MM.1S (cell line): ENCODE measurements at regions not wholly inside any gene's neighbourhood (a gene's known extent, or its start where the extent isn't known, plus 50 kb on each side); places are given as distances from the start of the nearest gene placed in this dataset.

ENCODE experiments used
- DNase-seq: peaks from one replicate; pipeline ENCODE4 v3.0.0-alpha.2; 2015
- H2AFZ ChIP-seq: fragments of 300-600 bp; sonication (generic); 2 replicates; pipeline ENCODE4 v1.6.0; 2016; ENCODE audit warnings: antibody characterized with exemption, low read length
- H3F3A ChIP-seq: fragments of 300-600 bp; sonication (generic); 2 replicates; pipeline ENCODE4 v1.6.1; 2016; ENCODE audit warnings: mild to moderate bottlenecking, antibody characterized with exemption, low read length, moderate library complexity, mixed read lengths; ENCODE audit not compliant: insufficient read depth
- H3K27ac ChIP-seq: fragments of 300-600 bp; sonication (generic); 2 replicates; pipeline ENCODE4 v1.5.1; 2016; ENCODE audit warnings: mild to moderate bottlenecking, low read length
- H3K27me3 ChIP-seq: fragments of 300-600 bp; sonication (generic); replicated peaks from 2 replicates; pipeline ENCODE4 v1.6.0; 2016; ENCODE audit warnings: low read length; ENCODE audit not compliant: insufficient read depth
- H3K36me3 ChIP-seq: fragments of 300-600 bp; sonication (generic); replicated peaks from 2 replicates; pipeline ENCODE4 v1.6.1; 2016; ENCODE audit warnings: mild to moderate bottlenecking, low read length, mixed read lengths; ENCODE audit not compliant: insufficient read depth
- H3K4me1 ChIP-seq: fragments of 300-600 bp; sonication (generic); 2 replicates; pipeline ENCODE4 v1.6.1; 2016; ENCODE audit warnings: low read length, mixed read lengths
- H3K4me2 ChIP-seq: fragments of 300-600 bp; sonication (generic); 2 replicates; pipeline ENCODE4 v1.6.0; 2016; ENCODE audit warnings: low read depth, low read length
- H3K4me3 ChIP-seq: fragments of 300-600 bp; sonication (generic); 2 replicates; pipeline ENCODE4 v1.5.1; 2016; ENCODE audit warnings: low read length, mixed read lengths
- H3K79me2 ChIP-seq: fragments of 300-600 bp; sonication (generic); 2 replicates; pipeline ENCODE4 v1.6.1; 2016; ENCODE audit warnings: mixed run types, low read length, mixed read lengths
- H3K9ac ChIP-seq: fragments of 300-600 bp; sonication (generic); 2 replicates; pipeline ENCODE4 v1.6.1; 2016; ENCODE audit warnings: low read length, mixed read lengths
- H3K9me2 ChIP-seq: fragments of 300-600 bp; sonication (generic); replicated peaks from 2 replicates; pipeline ENCODE4 v1.6.1; 2016; ENCODE audit warnings: mild to moderate bottlenecking, low read length, mixed read lengths; ENCODE audit not compliant: insufficient read depth
- H3K9me3 ChIP-seq: fragments of 300-600 bp; sonication (generic); replicated peaks from 2 replicates; pipeline ENCODE4 v1.6.1; 2016; ENCODE audit warnings: mild to moderate bottlenecking, low read length, mixed read lengths; ENCODE audit not compliant: insufficient read depth
- H4K20me1 ChIP-seq: fragments of 300-600 bp; sonication (generic); 2 replicates; pipeline ENCODE4 v1.6.1; 2016; ENCODE audit warnings: mild to moderate bottlenecking, low read length, moderate library complexity, mixed read lengths; ENCODE audit not compliant: insufficient read depth
- EZH2 ChIP-seq: fragments of 300-600 bp; sonication (generic); optimal IDR thresholded peaks from 2 replicates; pipeline ENCODE3; 2017; ENCODE audit warnings: low read depth, mild to moderate bottlenecking, antibody characterized with exemption, low read length, mixed read lengths
- EZH2phosphoT487 ChIP-seq: fragments of 300-600 bp; sonication (generic); IDR thresholded peaks from 2 replicates; pipeline ENCODE4 v1.6.1; 2018; ENCODE audit warnings: antibody characterized with exemption, low read length
- TF ChIP-seq, protein P1 (sequence below): fragments of 300-600 bp; sonication (generic); IDR thresholded peaks from 2 replicates; pipeline ENCODE4 v1.5.1; 2016; ENCODE audit warnings: antibody characterized with exemption, low read length, mixed read lengths

DNA sequence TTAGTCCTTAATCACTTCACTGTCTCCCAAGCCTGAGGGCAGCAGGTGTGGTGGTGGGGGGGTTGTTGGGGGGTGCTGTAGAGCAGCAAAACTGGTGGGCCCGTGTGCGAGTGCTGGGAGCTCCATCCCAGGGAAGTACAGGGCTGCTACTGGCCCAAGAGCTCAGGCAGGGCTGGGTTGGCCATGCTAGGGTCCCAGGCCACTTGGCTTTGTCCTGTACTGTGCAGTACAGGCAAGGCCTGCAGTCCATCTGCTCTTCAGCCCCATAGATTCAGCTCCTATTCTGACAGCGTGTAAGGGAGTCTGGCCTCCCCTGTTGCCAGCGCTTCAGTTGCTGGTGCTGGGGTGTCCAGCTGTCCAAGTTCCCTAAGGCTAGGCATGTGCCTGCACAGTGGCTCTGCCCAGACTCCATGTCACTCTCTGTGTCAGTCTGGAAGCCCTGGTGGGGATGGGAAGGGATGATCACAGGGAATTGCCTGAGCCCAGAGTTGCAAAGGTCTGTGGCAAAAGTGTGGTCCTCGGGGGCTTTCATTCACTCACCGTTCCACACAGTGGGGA is 1261.7 kb downstream of the EFNB2 start:
- no peak for DNase-seq
- no peak overlapping the region for H3K27ac ChIP-seq
- no peaks in the 10 kb centered on the region for H3K27me3 ChIP-seq
- no peaks in the 10 kb centered on the region for H3K9me3 ChIP-seq
- H3K9ac ChIP-seq, result no peak overlapping the region
- H3K79me2 ChIP-seq, result no peaks in the 10 kb centered on the region
- H4K20me1 ChIP-seq, result no peaks in the 10 kb centered on the region
- H3K9me2 ChIP-seq, result no peaks in the 10 kb centered on the region
- TF ChIP-seq EZH2, result no peak
- no peak for TF ChIP-seq EZH2phosphoT487
- TF ChIP-seq, protein P1, sequence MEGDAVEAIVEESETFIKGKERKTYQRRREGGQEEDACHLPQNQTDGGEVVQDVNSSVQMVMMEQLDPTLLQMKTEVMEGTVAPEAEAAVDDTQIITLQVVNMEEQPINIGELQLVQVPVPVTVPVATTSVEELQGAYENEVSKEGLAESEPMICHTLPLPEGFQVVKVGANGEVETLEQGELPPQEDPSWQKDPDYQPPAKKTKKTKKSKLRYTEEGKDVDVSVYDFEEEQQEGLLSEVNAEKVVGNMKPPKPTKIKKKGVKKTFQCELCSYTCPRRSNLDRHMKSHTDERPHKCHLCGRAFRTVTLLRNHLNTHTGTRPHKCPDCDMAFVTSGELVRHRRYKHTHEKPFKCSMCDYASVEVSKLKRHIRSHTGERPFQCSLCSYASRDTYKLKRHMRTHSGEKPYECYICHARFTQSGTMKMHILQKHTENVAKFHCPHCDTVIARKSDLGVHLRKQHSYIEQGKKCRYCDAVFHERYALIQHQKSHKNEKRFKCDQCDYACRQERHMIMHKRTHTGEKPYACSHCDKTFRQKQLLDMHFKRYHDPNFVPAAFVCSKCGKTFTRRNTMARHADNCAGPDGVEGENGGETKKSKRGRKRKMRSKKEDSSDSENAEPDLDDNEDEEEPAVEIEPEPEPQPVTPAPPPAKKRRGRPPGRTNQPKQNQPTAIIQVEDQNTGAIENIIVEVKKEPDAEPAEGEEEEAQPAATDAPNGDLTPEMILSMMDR, result no peak
- no peak overlapping the region for H3K4me2 ChIP-seq
- H2AFZ ChIP-seq, result no peak overlapping the region
- H3K36me3 ChIP-seq, result no peaks in the 10 kb centered on the region
- no peaks in the 10 kb centered on the region for H3F3A ChIP-seq
- no peaks in the 10 kb centered on the region for H3K4me1 ChIP-seq
- no peak overlapping the region for H3K4me3 ChIP-seq

DNA sequence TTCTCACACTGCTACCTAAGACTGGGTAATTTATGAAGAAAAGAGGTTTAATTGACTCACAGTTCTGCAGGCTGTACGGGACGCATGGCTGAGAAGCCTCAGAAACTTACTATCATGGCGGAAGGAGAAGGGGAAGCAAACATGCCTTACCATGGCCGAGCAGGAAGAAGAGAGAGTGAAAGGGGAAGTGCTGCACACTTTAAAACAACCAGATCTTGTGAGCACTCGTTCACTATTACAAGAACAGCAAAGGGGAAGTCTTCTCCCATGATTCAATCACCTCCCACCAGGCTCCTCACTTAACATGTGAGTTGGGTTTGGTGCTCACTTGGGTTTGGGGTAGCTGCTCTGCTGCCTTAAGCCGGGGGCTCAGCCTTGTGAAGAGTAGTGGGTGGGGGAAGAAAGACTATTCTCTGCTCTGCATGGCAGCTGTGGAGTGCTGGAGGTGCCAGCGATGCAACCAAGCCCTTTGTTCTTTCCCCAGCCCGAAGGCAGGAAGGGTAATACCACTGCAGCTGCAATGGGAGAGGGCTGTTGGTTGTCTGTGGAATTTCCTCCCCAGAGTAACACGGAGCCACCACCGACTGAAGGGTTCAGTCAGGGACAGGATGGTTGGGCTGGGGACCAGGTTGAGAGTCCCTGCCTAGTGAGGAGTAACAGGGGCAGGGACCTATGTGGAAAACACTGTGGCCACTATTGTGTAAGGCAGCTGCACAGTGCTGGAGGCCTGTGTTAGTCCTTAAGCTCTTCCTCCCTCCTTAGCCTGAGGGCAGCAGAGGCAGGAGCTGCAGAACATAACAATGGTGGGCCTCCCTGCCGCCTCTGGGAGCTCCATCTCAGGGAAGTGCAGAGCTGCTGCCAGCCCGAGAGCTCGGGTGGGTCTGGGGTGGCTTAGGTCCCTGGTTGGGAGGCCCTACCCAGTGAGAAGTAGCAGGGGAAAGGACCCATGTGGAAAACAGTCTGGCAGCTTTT is 1262.5 kb downstream of the EFNB2 start:
- Histone ChIP-seq H3K27ac (no peak overlapping the region), H3K9me3 (no peaks in the 10 kb centered on the region)

DNA sequence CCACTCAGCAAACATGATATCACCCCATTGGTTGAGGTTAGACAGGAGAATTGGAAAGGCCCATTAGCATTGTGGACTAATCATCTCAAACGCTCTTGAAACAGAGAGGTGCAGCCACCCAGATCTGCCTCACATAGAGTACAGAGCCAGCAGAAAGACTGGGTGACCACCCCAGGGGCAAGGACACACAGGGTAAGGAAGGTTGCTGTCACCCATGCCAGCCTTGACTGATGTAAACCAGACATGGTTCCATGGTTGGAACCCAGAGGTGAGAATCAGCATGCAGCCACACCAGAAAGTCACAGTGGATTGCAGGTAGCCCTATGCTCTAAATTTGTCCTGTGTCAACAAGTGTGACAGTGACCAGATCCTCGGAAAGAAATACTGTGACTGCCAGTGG is 1268.8 kb downstream of the EFNB2 start:
- Histone ChIP-seq H4K20me1 (no peaks in the 10 kb centered on the region), H3K9me3 (no peaks in the 10 kb centered on the region), H3K79me2 (no peaks in the 10 kb centered on the region), H3K9ac (no peak overlapping the region), H3K4me2 (no peak overlapping the region), H3K9me2 (no peaks in the 10 kb centered on the region), H3K4me1 (no peaks in the 10 kb centered on the region), H2AFZ (no peak overlapping the region), H3K27me3 (no peaks in the 10 kb centered on the region), H3K27ac (no peak overlapping the region), H3K36me3 (no peaks in the 10 kb centered on the region), H3K4me3 (no peak overlapping the region), H3F3A (no peaks in the 10 kb centered on the region)
- no peak for DNase-seq
- TF ChIP-seq EZH2phosphoT487 (no peak), EZH2 (no peak)
- TF ChIP-seq, protein P1, result no peak

More for the DNA sequence above, 1262.5 kb downstream of the EFNB2 start:
- no peak overlapping the region for H3K4me3 ChIP-seq
- no peaks in the 10 kb centered on the region for H3F3A ChIP-seq
- H3K27me3 ChIP-seq, result no peaks in the 10 kb centered on the region
- TF ChIP-seq EZH2phosphoT487 (no peak), EZH2 (no peak)
- TF ChIP-seq, protein P1, result no peak
- no peak for DNase-seq
- H4K20me1 ChIP-seq, result no peaks in the 10 kb centered on the region
- H2AFZ ChIP-seq, result no peak overlapping the region
- no peak overlapping the region for H3K9ac ChIP-seq
- no peaks in the 10 kb centered on the region for H3K9me2 ChIP-seq
- H3K4me2 ChIP-seq, result no peak overlapping the region
- no peaks in the 10 kb centered on the region for H3K4me1 ChIP-seq
- H3K79me2 ChIP-seq, result no peaks in the 10 kb centered on the region
- H3K36me3 ChIP-seq, result no peaks in the 10 kb centered on the region
